ENCODE measurements at regions not wholly inside any gene's neighbourhood (a gene's known extent, or its start where the extent isn't known, plus 50 kb on each side); places are given as distances from the start of the nearest gene placed in this dataset.

- Histone ChIP-seq H3K27ac (no peak overlapping the region), H3K9me3 (no peaks in the 10 kb centered on the region), H3K27me3 (peaks cover under 1% of the 10 kb centered on the region), H3K36me3 (no peaks in the 10 kb centered on the region), H3K4me3 (no peak overlapping the region), H3K4me1 (no peaks in the 10 kb centered on the region)
- no peak for DNase-seq (ENCODE audit: low spot score in 2 of 2)
- no peak for TF ChIP-seq CTCF (IDR thresholded peaks at IDR 0.05)
- intact Hi-C loops (cut with DNase I): no loop called here
Measured at GRCh38 chr17:79226037-79226436, 151.4 kb downstream of the ENGASE start.

- DNase-seq (ENCODE audit: low spot score in 2 of 2): no peak
- Histone ChIP-seq H3K9me3 (no peaks in the 10 kb centered on the region), H3K4me3 (no peak overlapping the region), H3K4me1 (no peaks in the 10 kb centered on the region), H3K36me3 (no peaks in the 10 kb centered on the region), H3K27me3 (peaks cover 5% of the 10 kb centered on the region), H3K27ac (no peak overlapping the region)
- intact Hi-C loops (cut with DNase I): no loop called here
- TF ChIP-seq CTCF (IDR thresholded peaks at IDR 0.05): no peak
Measured at GRCh38 chr17:79224903-79225302, 150.3 kb downstream of the ENGASE start.

GRCh38 chr17:79224476-79224875 is 149.9 kb downstream of the ENGASE start:
- Histone ChIP-seq H3K27me3 (peaks cover 5% of the 10 kb centered on the region), H3K4me1 (no peaks in the 10 kb centered on the region), H3K27ac (no peak overlapping the region), H3K36me3 (no peaks in the 10 kb centered on the region), H3K9me3 (no peaks in the 10 kb centered on the region), H3K4me3 (no peak overlapping the region)
- intact Hi-C loops (cut with DNase I): no loop called here
- DNase-seq (ENCODE audit: low spot score in 2 of 2): no peak
- no peak for TF ChIP-seq CTCF (IDR thresholded peaks at IDR 0.05)

DNA sequence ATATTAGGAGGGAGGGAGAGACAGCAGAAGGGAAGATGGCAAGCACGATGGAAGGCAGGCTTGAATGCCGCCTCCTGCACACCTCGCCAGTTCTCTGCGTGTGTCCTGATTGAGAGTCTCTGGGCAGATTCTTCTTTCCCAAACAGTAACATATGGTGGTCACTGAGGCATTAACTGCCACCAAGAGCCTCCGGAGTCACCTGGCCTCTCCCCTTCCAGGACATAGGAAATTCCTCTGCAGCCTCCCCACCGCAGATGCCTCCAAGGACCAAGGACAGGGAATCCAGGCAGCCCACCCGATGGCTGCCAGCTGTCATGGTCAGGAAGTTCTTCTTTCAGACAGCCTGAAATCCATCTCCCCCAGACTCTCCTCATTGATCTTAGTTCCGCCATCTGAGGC is 149.3 kb downstream of the ENGASE start:
- Histone ChIP-seq H3K27ac (no peak overlapping the region), H3K4me3 (no peak overlapping the region), H3K9me3 (no peaks in the 10 kb centered on the region), H3K4me1 (no peaks in the 10 kb centered on the region), H3K36me3 (no peaks in the 10 kb centered on the region), H3K27me3 (peaks cover 5% of the 10 kb centered on the region)
- no peak for DNase-seq (ENCODE audit: low spot score in 2 of 2)
- TF ChIP-seq CTCF (IDR thresholded peaks at IDR 0.05): no peak
- intact Hi-C loops (cut with DNase I): no loop called here

DNA sequence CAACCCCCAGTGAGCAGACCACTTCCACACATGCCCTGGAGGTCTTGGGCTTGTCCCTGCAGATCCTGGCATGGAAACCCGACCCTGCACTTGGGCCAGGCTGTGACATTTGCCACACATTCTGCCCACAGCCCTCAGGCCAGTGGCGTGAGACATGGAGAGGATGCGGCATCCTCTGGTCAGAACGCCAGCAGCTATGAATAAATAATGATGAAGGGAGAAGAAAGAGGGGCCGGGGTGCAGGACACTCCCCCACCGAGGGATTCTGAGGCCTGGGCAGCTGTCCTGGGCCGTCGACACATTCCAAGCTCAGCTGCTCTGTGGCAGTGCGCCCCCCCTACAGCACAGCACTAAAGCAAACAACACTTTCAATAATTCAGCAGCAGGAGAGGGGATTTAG is 148.8 kb downstream of the ENGASE start:
- H3K4me3 ChIP-seq: no peak overlapping the region
- intact Hi-C loops (cut with DNase I): no loop called here
- no peaks in the 10 kb centered on the region for H3K36me3 ChIP-seq
- H3K9me3 ChIP-seq: no peaks in the 10 kb centered on the region
- no peak overlapping the region for H3K27ac ChIP-seq
- H3K27me3 ChIP-seq: peaks cover 5% of the 10 kb centered on the region
- H3K4me1 ChIP-seq: no peaks in the 10 kb centered on the region
- TF ChIP-seq CTCF (IDR thresholded peaks at IDR 0.05): no peak
- DNase-seq (ENCODE audit: low spot score in 2 of 2): no peak

DNA sequence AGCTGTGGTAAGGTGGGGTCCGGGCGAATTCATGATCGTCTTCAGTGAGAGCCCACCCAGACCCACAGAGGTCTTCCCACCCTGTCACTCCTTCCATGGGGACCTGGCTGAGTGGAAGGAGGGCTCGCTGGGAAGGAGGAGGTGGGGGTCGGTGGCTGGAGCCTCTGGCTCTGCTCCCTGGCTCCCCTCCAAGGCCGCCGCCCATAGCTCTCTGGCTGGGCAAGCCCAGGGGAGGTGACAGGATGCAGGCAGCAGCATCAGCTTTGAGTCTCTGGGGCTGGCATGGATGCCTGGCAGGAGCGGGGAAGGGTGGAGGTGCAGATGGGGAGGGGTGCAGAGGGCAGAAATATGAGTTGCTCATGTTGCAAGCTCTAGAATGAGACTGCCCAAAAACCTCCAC is 147.0 kb downstream of the ENGASE start:
- Histone ChIP-seq H3K9me3 (no peaks in the 10 kb centered on the region), H3K27me3 (peaks cover 5% of the 10 kb centered on the region), H3K27ac (no peak overlapping the region), H3K4me3 (no peak overlapping the region), H3K36me3 (no peaks in the 10 kb centered on the region), H3K4me1 (no peaks in the 10 kb centered on the region)
- TF ChIP-seq CTCF (IDR thresholded peaks at IDR 0.05): no peak
- DNase-seq (ENCODE audit: low spot score in 2 of 2): no peak
- intact Hi-C loops (cut with DNase I): no loop called here

Measured in ascending aorta (tissue), 2 donors.